H1 (cell line): ENCODE measurements at regions not wholly inside any gene's neighbourhood (a gene's known extent, or its start where the extent isn't known, plus 50 kb on each side); places are given as distances from the start of the nearest gene placed in this dataset.

Experiments used
- CTCF ChIA-PET: fragments of 300-600 bp; sonication (Branson Sonifier 250); formaldehyde crosslinking; loops from one replicate; lab custom pipeline; 2021; ENCODE audit not compliant: partially characterized antibody; lab: Charles Lee
- POLR2A ChIA-PET: fragments of 300-600 bp; sonication (Branson Sonifier 250); formaldehyde crosslinking; loops from one replicate; lab custom pipeline; 2021; ENCODE audit warnings: inconsistent platforms; ENCODE audit not compliant: partially characterized antibody; lab: Charles Lee
- DNase-seq, 2 experiments: peaks; one replicate each; pipeline versions ENCODE4 v3.0.0 to v3.0.0-alpha.2; 2010 to 2022; ENCODE audit warnings: low spot score in 2 of 2, low read depth in 1 of 2, mixed read lengths in 1 of 2
- FAIRE-seq: peaks from 2 replicates; lab custom pipeline; 2011; peaks lifted over from hg19 to GRCh38; lab: Jason Lieb, UNC
- H2AFZ ChIP-seq: 2 replicates; pipeline ENCODE4 v1.8.1; 2012; ENCODE audit warnings: low read length, inconsistent platforms
- H2AK5ac ChIP-seq: 2 replicates; pipeline ENCODE4 v1.6.1; 2013; ENCODE audit warnings: low read depth, low read length
- H2BK120ac ChIP-seq: replicated peaks from 2 replicates; pipeline ENCODE3; 2013; ENCODE audit warnings: low read depth, low read length, inconsistent platforms
- H2BK12ac ChIP-seq: 2 replicates; pipeline ENCODE4 v1.6.1; 2013; ENCODE audit warnings: low read depth, low read length
- H2BK15ac ChIP-seq: 2 replicates; pipeline ENCODE4 v1.6.1; 2013; ENCODE audit warnings: low read length
- H2BK20ac ChIP-seq: 2 replicates; pipeline ENCODE4 v1.6.1; 2013; ENCODE audit warnings: low read length
- H2BK5ac ChIP-seq: 2 replicates; pipeline ENCODE4 v1.6.1; 2013; ENCODE audit warnings: low read depth, low read length
- H3K14ac ChIP-seq: 2 replicates; pipeline ENCODE4 v1.6.1; 2013; ENCODE audit warnings: inconsistent platforms; ENCODE audit not compliant: insufficient read length
- H3K18ac ChIP-seq: 2 replicates; pipeline ENCODE4 v1.6.1; 2013; ENCODE audit warnings: low read length; ENCODE audit errors: extremely low read depth
- H3K23ac ChIP-seq: 2 replicates; pipeline ENCODE4 v1.6.1; 2013; ENCODE audit warnings: inconsistent platforms; ENCODE audit not compliant: insufficient read length
- H3K23me2 ChIP-seq: 2 replicates; pipeline ENCODE4 v1.6.1; 2013; ENCODE audit warnings: low read depth, low read length
- H3K27ac ChIP-seq: 2 replicates; pipeline ENCODE4 v1.6.1; 2011; ENCODE audit warnings: low read depth, low read length, inconsistent platforms
- H3K27me3 ChIP-seq, 4 experiments: replicated peaks in 1 of 4; 1 replicate in 1 of 4; 2 replicates in 3 of 4; pipeline versions ENCODE4 v1.6.1 to v1.8.1; 2011 to 2013; ENCODE audit warnings: low read length in 3 of 4, mild to moderate bottlenecking in 3 of 4, inconsistent platforms in 2 of 4, mixed read lengths in 2 of 4, moderate library complexity in 1 of 4; ENCODE audit not compliant: control insufficient read depth in 3 of 4, insufficient read depth in 3 of 4; ENCODE audit errors: extremely low read depth in 1 of 4
- H3K36me3 ChIP-seq, 4 experiments: 2 replicates each; pipeline versions ENCODE4 v1.6.1 to v1.8.1; 2011 to 2013; ENCODE audit warnings: mild to moderate bottlenecking in 4 of 4, low read length in 3 of 4, moderate library complexity in 2 of 4, control low read depth in 1 of 4, inconsistent platforms in 1 of 4; ENCODE audit not compliant: insufficient read depth in 4 of 4, control insufficient read depth in 2 of 4
- H3K4ac ChIP-seq: replicated peaks from 2 replicates; pipeline ENCODE3; 2013; ENCODE audit warnings: low read length, low read depth, mixed read lengths, inconsistent platforms; ENCODE audit not compliant: insufficient read length
- H3K4me1 ChIP-seq, 4 experiments: replicated peaks in 1 of 4; 1 replicate in 1 of 4; 2 replicates in 3 of 4; pipeline versions ENCODE4 v1.6.1 to v1.8.1; 2011 to 2013; ENCODE audit warnings: low read length in 3 of 4, inconsistent platforms in 2 of 4, mixed read lengths in 1 of 4; ENCODE audit not compliant: insufficient read depth in 4 of 4, control insufficient read depth in 3 of 4
- H3K4me2 ChIP-seq, 2 experiments: 2 replicates each; pipeline versions ENCODE4 v1.6.1 to v1.8.1; 2011 to 2013; ENCODE audit warnings: low read depth in 2 of 2, low read length in 2 of 2, control low read depth in 1 of 2, inconsistent platforms in 1 of 2, mild to moderate bottlenecking in 1 of 2; ENCODE audit not compliant: insufficient read depth in 1 of 2
- H3K4me3 ChIP-seq, 4 experiments: fragments of 200-600, 300-600 bp in 1 of 4; sonication (generic), shearing (Covaris generic), sonication (Bioruptor Twin) in 1 of 4; 2 replicates each; pipeline versions ENCODE4 v1.5.1 to v1.8.1; 2011 to 2016; ENCODE audit warnings: low read length in 4 of 4, low read depth in 3 of 4, control low read depth in 2 of 4, inconsistent platforms in 2 of 4, mild to moderate bottlenecking in 2 of 4, mixed read lengths in 1 of 4, moderate library complexity in 1 of 4; ENCODE audit not compliant: insufficient read depth in 2 of 4; ENCODE audit errors: extremely low read depth in 1 of 4
- H3K56ac ChIP-seq: replicated peaks from 2 replicates; pipeline ENCODE3; 2013; ENCODE audit warnings: low read depth, mild to moderate bottlenecking, mixed read lengths, low read length, inconsistent platforms; ENCODE audit not compliant: insufficient read length
- H3K79me1 ChIP-seq: 2 replicates; pipeline ENCODE4 v1.6.1; 2013; ENCODE audit warnings: low read depth, low read length, control low read depth
- H3K79me2 ChIP-seq, 2 experiments: 2 replicates each; pipeline versions ENCODE4 v1.6.1 to v1.8.1; 2012 to 2013; ENCODE audit warnings: low read length in 2 of 2, mild to moderate bottlenecking in 2 of 2, inconsistent platforms in 1 of 2; ENCODE audit not compliant: insufficient read depth in 2 of 2, control insufficient read depth in 1 of 2
- H3K9ac ChIP-seq, 4 experiments: replicated peaks in 1 of 4; 1 replicate in 1 of 4; 2 replicates in 3 of 4; pipeline versions ENCODE4 v1.6.1 to v1.8.1; 2011 to 2013; ENCODE audit warnings: low read depth in 3 of 4, low read length in 3 of 4, control low read depth in 2 of 4, mild to moderate bottlenecking in 2 of 4, moderate library complexity in 2 of 4, inconsistent platforms in 1 of 4; ENCODE audit errors: extremely low read depth in 1 of 4
- H3K9me3 ChIP-seq, 2 experiments: 2 replicates each; pipeline versions ENCODE4 v1.6.1 to v1.8.1; 2012 to 2013; ENCODE audit warnings: mild to moderate bottlenecking in 2 of 2, moderate library complexity in 2 of 2, control low read depth in 1 of 2, inconsistent platforms in 1 of 2, low read depth in 1 of 2, low read length in 1 of 2, mixed read lengths in 1 of 2; ENCODE audit not compliant: insufficient read depth in 2 of 2
- H4K20me1 ChIP-seq, 2 experiments: replicated peaks in 1 of 2; 2 replicates each; pipeline versions ENCODE3 to v1.8.1; 2011 to 2013; ENCODE audit warnings: inconsistent platforms in 2 of 2, low read length in 2 of 2, mild to moderate bottlenecking in 1 of 2; ENCODE audit not compliant: insufficient read depth in 2 of 2, control insufficient read depth in 1 of 2
- H4K5ac ChIP-seq: 2 replicates; pipeline ENCODE4 v1.6.1; 2013; ENCODE audit warnings: low read length, low read depth, mixed read lengths, inconsistent platforms; ENCODE audit not compliant: insufficient read length
- H4K8ac ChIP-seq: 2 replicates; pipeline ENCODE4 v1.8.0; 2013; ENCODE audit warnings: mild to moderate bottlenecking, moderate library complexity, low read length, inconsistent platforms; ENCODE audit not compliant: insufficient read depth; ENCODE audit errors: extremely low read depth
- H4K91ac ChIP-seq: replicated peaks from 2 replicates; pipeline ENCODE3; 2013; ENCODE audit warnings: low read length, mixed read lengths, inconsistent platforms; ENCODE audit not compliant: insufficient read length
- BACH1 ChIP-seq: IDR thresholded peaks from 2 replicates; pipeline ENCODE4 v1.6.1; 2012; ENCODE audit warnings: low read length, improper control_type of control experiment
- CHD1 ChIP-seq: IDR thresholded peaks from 2 replicates; pipeline ENCODE4 v1.6.1; 2012; ENCODE audit warnings: low read depth, low read length, improper control_type of control experiment
- EGR1 ChIP-seq: IDR thresholded peaks from 2 replicates; pipeline ENCODE4 v1.6.1; 2011; ENCODE audit warnings: low read depth, low read length, borderline replicate concordance
- HDAC2 ChIP-seq, 2 experiments: fragments of 300-600 bp in 1 of 2; sonication (generic) in 1 of 2; IDR thresholded peaks; 2 replicates each; pipeline ENCODE4 v1.6.1; 2011 to 2012; ENCODE audit warnings: low read depth in 2 of 2, low read length in 2 of 2, mild to moderate bottlenecking in 2 of 2, moderate library complexity in 2 of 2, borderline replicate concordance in 1 of 2, inconsistent platforms in 1 of 2
- JUND ChIP-seq: IDR thresholded peaks from 2 replicates; pipeline ENCODE4 v1.6.1; 2011; ENCODE audit warnings: mild to moderate bottlenecking, improper control_type of control experiment, low read length
- POU5F1 ChIP-seq: IDR thresholded peaks from 2 replicates; pipeline ENCODE4 v1.6.1; 2011; ENCODE audit warnings: low read depth, mild to moderate bottlenecking, low read length, moderate library complexity
- TBP ChIP-seq: IDR thresholded peaks from 2 replicates; pipeline ENCODE4 v1.6.1; 2011; ENCODE audit warnings: low read depth, low read length, improper control_type of control experiment
- USF2 ChIP-seq: IDR thresholded peaks from 2 replicates; pipeline ENCODE4 v1.6.1; 2011; ENCODE audit warnings: low read length, improper control_type of control experiment
- WGBS, 2 experiments: shearing (Covaris generic) in 1 of 2; methylation state at CpG; one replicate each; pipeline versions ENCODE4 v1.1.6 to v1.1.7; 2013 to 2015; ENCODE audit warnings: low lambda C conversion rate in 2 of 2, mixed read lengths in 2 of 2, inconsistent platforms in 1 of 2, low coverage in 1 of 2, missing lambda C conversion rate in 1 of 2; ENCODE audit not compliant: insufficient replicate concordance in 2 of 2, insufficient coverage in 1 of 2, insufficient read length in 1 of 2; ENCODE audit errors: extremely low coverage in 1 of 2, missing lambda C conversion rate in 1 of 2; 5-methylcytosine and 5-hydroxymethylcytosine counted together

DNA sequence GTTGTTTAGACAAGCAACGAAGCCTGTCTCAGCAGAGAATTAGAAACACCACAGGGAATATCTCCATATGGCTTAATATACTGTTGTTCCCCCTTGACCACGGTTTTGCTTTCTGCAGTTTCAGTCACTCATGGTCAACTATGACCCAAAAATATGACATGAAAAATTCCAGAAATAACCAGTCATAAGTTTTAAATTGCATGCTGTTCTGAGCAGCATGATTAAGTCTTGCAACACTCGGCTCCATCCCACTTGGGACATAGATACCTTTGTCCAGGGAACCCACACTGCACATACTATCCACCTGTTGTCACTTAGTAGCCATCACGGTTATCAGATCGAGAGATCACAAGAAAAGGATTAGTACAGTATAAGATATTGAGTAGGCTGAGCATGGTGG, 60.7 kb upstream of the FOXK1 start:
- H3K79me1 ChIP-seq, result no peaks in the 10 kb centered on the region
- no peaks in the 10 kb centered on the region for H3K27me3 ChIP-seq
- H2BK5ac ChIP-seq, result no peak overlapping the region
- no peaks in the 10 kb centered on the region for H3K79me2 ChIP-seq
- no peak overlapping the region for H2AK5ac ChIP-seq
- no peak overlapping the region for H3K18ac ChIP-seq
- no peaks in the 10 kb centered on the region for H3K23me2 ChIP-seq
- H3K9me3 ChIP-seq, result peaks cover 7 to 39% of the 10 kb centered on the region in 2 experiments
- H4K91ac ChIP-seq, result no peak overlapping the region
- no peak overlapping the region for H3K23ac ChIP-seq
- H4K8ac ChIP-seq, result no peak overlapping the region
- no peak for TF ChIP-seq POU5F1
- TF ChIP-seq USF2, result no peak
- no peak for TF ChIP-seq HDAC2 (IDR thresholded peaks at IDR 0.05; ENCODE audit: borderline replicate concordance in 1 of 2, low read depth in 2 of 2, low read length in 2 of 2)
- no peak for TF ChIP-seq TBP
- no peak for TF ChIP-seq EGR1
- TF ChIP-seq BACH1, result no peak
- no peak for TF ChIP-seq JUND
- TF ChIP-seq CHD1, result no peak
- TF ChIP-seq, all 59 proteins: peak for 0
- Histone ChIP-seq H4K20me1 (no peaks in the 10 kb centered on the region), H4K5ac (no peak overlapping the region), H2BK15ac (no peak overlapping the region), H3K56ac (no peak overlapping the region), H2BK20ac (no peak overlapping the region), H3K4me2 (no peak overlapping the region), H3K27ac (no peak overlapping the region), H3K9ac (no peak overlapping the region), H3K4me3 (no peak overlapping the region), H3K14ac (no peak overlapping the region), H3K4me1 (no peaks in the 10 kb centered on the region), H3K36me3 (no peaks in the 10 kb centered on the region), H2BK12ac (no peak overlapping the region), H2AFZ (no peak overlapping the region), H3K4ac (no peak overlapping the region), H2BK120ac (no peak overlapping the region)
- 83% methylated on average over 5 of the region's 5 CpGs; no CpG with 5 or more reads in 1 of the 2 experiments for WGBS, 2 experiments
- FAIRE-seq (no peak), DNase-seq (no peak)
- CTCF ChIA-PET, result no interaction called here
- POLR2A ChIA-PET, result no interaction called here
